Testis (tissue), 2 donors: ENCODE measurements at regions not wholly inside any gene's neighbourhood (a gene's known extent, or its start where the extent isn't known, plus 50 kb on each side); places are given as distances from the start of the nearest gene placed in this dataset.

Experiments
- CTCF ChIP-seq, 3 experiments: fragments of 450-650 bp in 2 of 3; fragments of 200-600 bp in 1 of 3; sonication (generic) in 1 of 3; IDR thresholded peaks; one replicate each; pipeline ENCODE4 v1.5.1; 2016 to 2019; ENCODE audit warnings: antibody characterized with exemption in 3 of 3, mild to moderate bottlenecking in 2 of 3, moderate library complexity in 1 of 3
- POLR2A ChIP-seq: fragments of 450-650 bp; IDR thresholded peaks from one replicate; pipeline ENCODE4 v1.6.1; 2017; ENCODE audit warnings: antibody characterized with exemption, mild to moderate bottlenecking, moderate library complexity

- TF ChIP-seq CTCF (IDR thresholded peaks at IDR 0.05) = no peak
- TF ChIP-seq POLR2A = no peak
These were observed 423.6 kb upstream of the POU3F3 start for GRCh38 chr2:104430359-104430740.
